GM21360 (cell line): ENCODE measurements at regions not wholly inside any gene's neighbourhood (a gene's known extent, or its start where the extent isn't known, plus 50 kb on each side); places are given as distances from the start of the nearest gene placed in this dataset.
"Not testable (repeated sequence)": the region's sequence is repeated elsewhere in the genome, so short reads cannot be mapped to it uniquely, and the experiment has no call there.

Experiments used
- ATAC-seq: cut with Tn5 transposase; IDR thresholded peaks from one replicate; pipeline ENCODE4 v1.9.1; 2021; ENCODE audit warnings: mild to moderate bottlenecking, moderate library complexity; ENCODE audit not compliant: unreplicated experiment

- no peak for ATAC-seq
These were observed 63.2 kb downstream of the NENF start for GRCh38 chr1:212495766-212496494.

- ATAC-seq, result no peak
These were observed 64.0 kb downstream of the NENF start for GRCh38 chr1:212496682-212497081.

- no peak for ATAC-seq
These were observed 64.8 kb downstream of the NENF start for GRCh38 chr1:212497553-212497952.

GRCh38 chr1:212498283-212499040 is 65.7 kb downstream of the NENF start:
- ATAC-seq, result no peak

- no peak for ATAC-seq
These were observed 67.6 kb downstream of the NENF start for GRCh38 chr1:212500351-212500750.

- no peak for ATAC-seq
These were observed 68.3 kb downstream of the NENF start for GRCh38 chr1:212500983-212501382.

- ATAC-seq, result no peak
These were observed 71.0 kb downstream of the NENF start for GRCh38 chr1:212503714-212504113.

GRCh38 chr1:212504171-212504803 is 71.6 kb downstream of the NENF start:
- no peak for ATAC-seq

GRCh38 chr1:212506666-212507065 is 73.9 kb downstream of the NENF start:
- ATAC-seq, result no peak

GRCh38 chr1:212507369-212507768 is 74.6 kb downstream of the NENF start:
- no peak for ATAC-seq

GRCh38 chr1:212512816-212513559 is 80.3 kb downstream of the NENF start:
- no peak for ATAC-seq

GRCh38 chr1:212513586-212513985 is 80.9 kb downstream of the NENF start:
- no peak for ATAC-seq

- no peak for ATAC-seq
These were observed 81.4 kb downstream of the NENF start for GRCh38 chr1:212514056-212514614.

- no peak for ATAC-seq
These were observed 82.1 kb downstream of the NENF start for GRCh38 chr1:212514782-212515181.

GRCh38 chr1:212515329-212515760 is 82.6 kb downstream of the NENF start:
- ATAC-seq, result no peak

- not testable (repeated sequence) for ATAC-seq
These were observed 83.3 kb downstream of the NENF start for GRCh38 chr1:212516012-212516411.

GRCh38 chr1:212518188-212519054 is 85.7 kb downstream of the NENF start:
- ATAC-seq, result no peak

- ATAC-seq, result no peak
These were observed 86.4 kb downstream of the NENF start for GRCh38 chr1:212519131-212519530.

- no peak for ATAC-seq
These were observed 87.6 kb downstream of the NENF start for GRCh38 chr1:212520299-212520698.

GRCh38 chr1:212520746-212521145 is 87.8 kb upstream of the ATF3 start:
- ATAC-seq, result no peak
